SK-N-SH treated with all-trans-retinoic acid at 6 μM for 48 hours (cell line): ENCODE measurements at regions not wholly inside any gene's neighbourhood (a gene's known extent, or its start where the extent isn't known, plus 50 kb on each side); places are given as distances from the start of the nearest gene placed in this dataset.

Source experiments
- ATAC-seq: fragments of 200-7000 bp; cut with Tn5 transposase; 3 replicates; pipeline ENCODE4 v1.9.1; 2020; ENCODE audit warnings: mild to moderate bottlenecking, moderate library complexity
- ARNTL ChIP-seq: fragments of 450-650 bp; formaldehyde crosslinking; IDR thresholded peaks from 2 replicates; pipeline ENCODE4 v1.5.0; 2020; ENCODE audit warnings: low read depth, mild to moderate bottlenecking, moderate library complexity, borderline replicate concordance
- BACH2 ChIP-seq: fragments of 250-450 bp; sonication (Bioruptor Pico); IDR thresholded peaks from 2 replicates; pipeline ENCODE4 v1.9.0; 2021; ENCODE audit warnings: mild to moderate bottlenecking, borderline replicate concordance
- GLIS3 ChIP-seq: fragments of 250-450 bp; sonication (Bioruptor Pico); IDR thresholded peaks from 2 replicates; pipeline ENCODE4 v1.5.0; 2020; ENCODE audit warnings: mild to moderate bottlenecking, moderate library complexity
- ISL1 ChIP-seq: fragments of 250-450 bp; sonication (Bioruptor Pico); IDR thresholded peaks from 2 replicates; pipeline ENCODE4 v2.1.2; 2022; ENCODE audit warnings: mild to moderate bottlenecking, moderate library complexity
- OSR1 ChIP-seq: fragments of 250-450 bp; sonication (Bioruptor Pico); IDR thresholded peaks from 2 replicates; pipeline ENCODE4 v1.8.0; 2022; ENCODE audit warnings: moderate library complexity, mild to moderate bottlenecking, inconsistent platforms
- PPARA ChIP-seq: fragments of 250-450 bp; sonication (Bioruptor Pico); IDR thresholded peaks from 2 replicates; pipeline ENCODE4 v1.5.0; 2020; ENCODE audit warnings: mild to moderate bottlenecking, borderline replicate concordance
- RARB ChIP-seq: fragments of 250-450 bp; sonication (Bioruptor Pico); IDR thresholded peaks from 2 replicates; pipeline ENCODE4 v1.8.0; 2021; ENCODE audit warnings: mild to moderate bottlenecking, moderate library complexity
- TCF4 ChIP-seq: fragments of 250-450 bp; sonication (Bioruptor Pico); IDR thresholded peaks from 2 replicates; pipeline ENCODE4 v1.8.0; 2021; ENCODE audit warnings: mild to moderate bottlenecking, moderate library complexity, borderline replicate concordance
- TOX ChIP-seq: fragments of 250-450 bp; sonication (Bioruptor Pico); IDR thresholded peaks from 2 replicates; pipeline ENCODE4 v1.8.0; 2021; ENCODE audit warnings: mild to moderate bottlenecking, moderate library complexity, borderline replicate concordance
- ZC3H10 ChIP-seq: fragments of 250-450 bp; sonication (Bioruptor Pico); IDR thresholded peaks from 2 replicates; pipeline ENCODE4 v1.5.1; 2021; ENCODE audit warnings: mild to moderate bottlenecking, moderate library complexity
- ZFP3 ChIP-seq: fragments of 250-450 bp; sonication (Bioruptor Pico); IDR thresholded peaks from 2 replicates; pipeline ENCODE4 v1.5.0; 2020; ENCODE audit warnings: mild to moderate bottlenecking, moderate library complexity
- ZNF565 ChIP-seq: fragments of 450-650 bp; formaldehyde crosslinking; conservative IDR thresholded peaks from 2 replicates; pipeline ENCODE4 v1.5.0; 2020; ENCODE audit warnings: low read depth, mild to moderate bottlenecking, moderate library complexity
- ZNF70 ChIP-seq: fragments of 450-650 bp; formaldehyde crosslinking; IDR thresholded peaks from 2 replicates; pipeline ENCODE4 v1.5.0; 2020; ENCODE audit warnings: mild to moderate bottlenecking, moderate library complexity
- ZNF8 ChIP-seq: fragments of 450-650 bp; formaldehyde crosslinking; IDR thresholded peaks from 2 replicates; pipeline ENCODE4 v1.5.0; 2020; ENCODE audit warnings: mild to moderate bottlenecking, moderate library complexity
- TF ChIP-seq, protein P1 (sequence below): fragments of 250-450 bp; sonication (Bioruptor Pico); IDR thresholded peaks from 2 replicates; pipeline ENCODE4 v1.8.0; 2021; ENCODE audit warnings: low read depth, mild to moderate bottlenecking, moderate library complexity, borderline replicate concordance
- TF ChIP-seq, protein P2 (sequence below): fragments of 250-450 bp; sonication (Bioruptor Pico); IDR thresholded peaks from 2 replicates; pipeline ENCODE4 v1.5.0; 2020; ENCODE audit warnings: mild to moderate bottlenecking, moderate library complexity
- TF ChIP-seq, protein P3 (sequence below): fragments of 250-450 bp; sonication (Bioruptor Pico); IDR thresholded peaks from 2 replicates; pipeline ENCODE4 v1.8.0; 2020; ENCODE audit warnings: mild to moderate bottlenecking, moderate library complexity, borderline replicate concordance
- TF ChIP-seq, protein P4 (sequence below): fragments of 250-450 bp; sonication (Bioruptor Pico); IDR thresholded peaks from 2 replicates; pipeline ENCODE4 v1.5.1; 2021; ENCODE audit warnings: mild to moderate bottlenecking, moderate library complexity
- TF ChIP-seq, protein P5 (sequence below): fragments of 250-450 bp; sonication (Bioruptor Pico); IDR thresholded peaks from 2 replicates; pipeline ENCODE4 v1.5.1; 2020; ENCODE audit warnings: low read depth, mild to moderate bottlenecking, moderate library complexity

DNA sequence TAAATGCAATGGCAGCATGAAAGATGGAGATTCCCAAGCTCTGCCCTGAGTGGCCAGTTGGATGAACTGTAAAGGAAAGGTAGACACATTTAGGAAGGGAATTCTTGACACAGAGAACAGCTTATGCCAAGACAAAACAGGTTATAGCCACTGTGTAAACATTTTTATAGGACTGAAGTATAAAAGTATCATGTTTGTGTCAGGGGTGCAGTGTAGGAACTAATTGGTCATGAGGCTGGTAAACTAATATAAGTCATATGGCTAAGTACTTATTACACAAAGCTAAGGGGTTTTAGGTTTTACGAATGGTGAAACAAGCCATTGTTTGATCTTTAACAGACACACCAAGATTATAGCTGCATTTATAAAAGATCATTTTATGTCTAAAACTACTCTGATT lies 207.7 kb upstream of the SLC16A7 start (continued):
- TF ChIP-seq, protein P1, sequence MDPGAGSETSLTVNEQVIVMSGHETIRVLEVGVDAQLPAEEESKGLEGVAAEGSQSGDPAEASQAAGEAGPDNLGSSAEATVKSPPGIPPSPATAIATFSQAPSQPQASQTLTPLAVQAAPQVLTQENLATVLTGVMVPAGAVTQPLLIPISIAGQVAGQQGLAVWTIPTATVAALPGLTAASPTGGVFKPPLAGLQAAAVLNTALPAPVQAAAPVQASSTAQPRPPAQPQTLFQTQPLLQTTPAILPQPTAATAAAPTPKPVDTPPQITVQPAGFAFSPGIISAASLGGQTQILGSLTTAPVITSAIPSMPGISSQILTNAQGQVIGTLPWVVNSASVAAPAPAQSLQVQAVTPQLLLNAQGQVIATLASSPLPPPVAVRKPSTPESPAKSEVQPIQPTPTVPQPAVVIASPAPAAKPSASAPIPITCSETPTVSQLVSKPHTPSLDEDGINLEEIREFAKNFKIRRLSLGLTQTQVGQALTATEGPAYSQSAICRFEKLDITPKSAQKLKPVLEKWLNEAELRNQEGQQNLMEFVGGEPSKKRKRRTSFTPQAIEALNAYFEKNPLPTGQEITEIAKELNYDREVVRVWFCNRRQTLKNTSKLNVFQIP (CRISPR knock-in tag) = no peak
- TF ChIP-seq ZNF565 (CRISPR knock-in tag) = no peak
- TF ChIP-seq, protein P2, sequence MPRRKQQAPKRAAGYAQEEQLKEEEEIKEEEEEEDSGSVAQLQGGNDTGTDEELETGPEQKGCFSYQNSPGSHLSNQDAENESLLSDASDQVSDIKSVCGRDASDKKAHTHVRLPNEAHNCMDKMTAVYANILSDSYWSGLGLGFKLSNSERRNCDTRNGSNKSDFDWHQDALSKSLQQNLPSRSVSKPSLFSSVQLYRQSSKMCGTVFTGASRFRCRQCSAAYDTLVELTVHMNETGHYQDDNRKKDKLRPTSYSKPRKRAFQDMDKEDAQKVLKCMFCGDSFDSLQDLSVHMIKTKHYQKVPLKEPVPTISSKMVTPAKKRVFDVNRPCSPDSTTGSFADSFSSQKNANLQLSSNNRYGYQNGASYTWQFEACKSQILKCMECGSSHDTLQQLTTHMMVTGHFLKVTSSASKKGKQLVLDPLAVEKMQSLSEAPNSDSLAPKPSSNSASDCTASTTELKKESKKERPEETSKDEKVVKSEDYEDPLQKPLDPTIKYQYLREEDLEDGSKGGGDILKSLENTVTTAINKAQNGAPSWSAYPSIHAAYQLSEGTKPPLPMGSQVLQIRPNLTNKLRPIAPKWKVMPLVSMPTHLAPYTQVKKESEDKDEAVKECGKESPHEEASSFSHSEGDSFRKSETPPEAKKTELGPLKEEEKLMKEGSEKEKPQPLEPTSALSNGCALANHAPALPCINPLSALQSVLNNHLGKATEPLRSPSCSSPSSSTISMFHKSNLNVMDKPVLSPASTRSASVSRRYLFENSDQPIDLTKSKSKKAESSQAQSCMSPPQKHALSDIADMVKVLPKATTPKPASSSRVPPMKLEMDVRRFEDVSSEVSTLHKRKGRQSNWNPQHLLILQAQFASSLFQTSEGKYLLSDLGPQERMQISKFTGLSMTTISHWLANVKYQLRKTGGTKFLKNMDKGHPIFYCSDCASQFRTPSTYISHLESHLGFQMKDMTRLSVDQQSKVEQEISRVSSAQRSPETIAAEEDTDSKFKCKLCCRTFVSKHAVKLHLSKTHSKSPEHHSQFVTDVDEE (CRISPR knock-in tag) = no peak
- no peak for TF ChIP-seq GLIS3 (CRISPR knock-in tag)
- TF ChIP-seq BACH2 = no peak
- no peak for TF ChIP-seq ZNF8 (CRISPR knock-in tag)

DNA sequence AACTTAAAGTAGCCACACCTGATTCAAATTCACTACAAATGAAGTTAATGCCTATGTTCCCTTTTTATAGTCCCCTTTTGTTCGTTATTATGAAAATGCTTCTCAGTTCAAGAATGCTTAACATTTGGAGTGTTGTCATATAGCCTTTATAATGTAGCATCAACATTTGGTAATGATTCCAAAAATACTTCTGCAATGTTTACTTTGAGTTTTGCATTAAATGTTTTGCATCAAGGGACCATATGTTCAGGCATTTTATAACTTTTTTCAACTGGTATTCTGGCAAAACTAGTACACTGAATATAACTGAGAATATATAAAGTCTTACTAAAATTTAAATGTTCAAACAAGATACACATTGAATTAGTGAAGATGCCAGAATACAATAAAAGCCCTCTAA lies 209.6 kb upstream of the SLC16A7 start:
- no peak for TF ChIP-seq ZC3H10 (CRISPR knock-in tag)
- no peak for TF ChIP-seq RARB (CRISPR knock-in tag)
- TF ChIP-seq ZFP3 (CRISPR knock-in tag) = no peak
- no peak for TF ChIP-seq TOX
- TF ChIP-seq, protein P3, sequence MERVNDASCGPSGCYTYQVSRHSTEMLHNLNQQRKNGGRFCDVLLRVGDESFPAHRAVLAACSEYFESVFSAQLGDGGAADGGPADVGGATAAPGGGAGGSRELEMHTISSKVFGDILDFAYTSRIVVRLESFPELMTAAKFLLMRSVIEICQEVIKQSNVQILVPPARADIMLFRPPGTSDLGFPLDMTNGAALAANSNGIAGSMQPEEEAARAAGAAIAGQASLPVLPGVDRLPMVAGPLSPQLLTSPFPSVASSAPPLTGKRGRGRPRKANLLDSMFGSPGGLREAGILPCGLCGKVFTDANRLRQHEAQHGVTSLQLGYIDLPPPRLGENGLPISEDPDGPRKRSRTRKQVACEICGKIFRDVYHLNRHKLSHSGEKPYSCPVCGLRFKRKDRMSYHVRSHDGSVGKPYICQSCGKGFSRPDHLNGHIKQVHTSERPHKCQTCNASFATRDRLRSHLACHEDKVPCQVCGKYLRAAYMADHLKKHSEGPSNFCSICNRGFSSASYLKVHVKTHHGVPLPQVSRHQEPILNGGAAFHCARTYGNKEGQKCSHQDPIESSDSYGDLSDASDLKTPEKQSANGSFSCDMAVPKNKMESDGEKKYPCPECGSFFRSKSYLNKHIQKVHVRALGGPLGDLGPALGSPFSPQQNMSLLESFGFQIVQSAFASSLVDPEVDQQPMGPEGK (CRISPR knock-in tag) = no peak
- TF ChIP-seq, protein P4, sequence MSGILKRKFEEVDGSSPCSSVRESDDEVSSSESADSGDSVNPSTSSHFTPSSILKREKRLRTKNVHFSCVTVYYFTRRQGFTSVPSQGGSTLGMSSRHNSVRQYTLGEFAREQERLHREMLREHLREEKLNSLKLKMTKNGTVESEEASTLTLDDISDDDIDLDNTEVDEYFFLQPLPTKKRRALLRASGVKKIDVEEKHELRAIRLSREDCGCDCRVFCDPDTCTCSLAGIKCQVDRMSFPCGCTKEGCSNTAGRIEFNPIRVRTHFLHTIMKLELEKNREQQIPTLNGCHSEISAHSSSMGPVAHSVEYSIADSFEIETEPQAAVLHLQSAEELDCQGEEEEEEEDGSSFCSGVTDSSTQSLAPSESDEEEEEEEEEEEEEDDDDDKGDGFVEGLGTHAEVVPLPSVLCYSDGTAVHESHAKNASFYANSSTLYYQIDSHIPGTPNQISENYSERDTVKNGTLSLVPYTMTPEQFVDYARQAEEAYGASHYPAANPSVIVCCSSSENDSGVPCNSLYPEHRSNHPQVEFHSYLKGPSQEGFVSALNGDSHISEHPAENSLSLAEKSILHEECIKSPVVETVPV = no peak
- no peak for TF ChIP-seq OSR1
- TF ChIP-seq PPARA (CRISPR knock-in tag) = no peak
- no peak for TF ChIP-seq ISL1 (CRISPR knock-in tag)
- TF ChIP-seq ZNF8 (CRISPR knock-in tag) = no peak
- no peak for TF ChIP-seq ARNTL (CRISPR knock-in tag)
- TF ChIP-seq, protein P1 (CRISPR knock-in tag) = no peak
- TF ChIP-seq, protein P2 (CRISPR knock-in tag) = no peak
- TF ChIP-seq GLIS3 (CRISPR knock-in tag) = no peak
- TF ChIP-seq ZNF70 (CRISPR knock-in tag) = no peak
- no peak for TF ChIP-seq TCF4 (CRISPR knock-in tag)
- TF ChIP-seq, protein P5, sequence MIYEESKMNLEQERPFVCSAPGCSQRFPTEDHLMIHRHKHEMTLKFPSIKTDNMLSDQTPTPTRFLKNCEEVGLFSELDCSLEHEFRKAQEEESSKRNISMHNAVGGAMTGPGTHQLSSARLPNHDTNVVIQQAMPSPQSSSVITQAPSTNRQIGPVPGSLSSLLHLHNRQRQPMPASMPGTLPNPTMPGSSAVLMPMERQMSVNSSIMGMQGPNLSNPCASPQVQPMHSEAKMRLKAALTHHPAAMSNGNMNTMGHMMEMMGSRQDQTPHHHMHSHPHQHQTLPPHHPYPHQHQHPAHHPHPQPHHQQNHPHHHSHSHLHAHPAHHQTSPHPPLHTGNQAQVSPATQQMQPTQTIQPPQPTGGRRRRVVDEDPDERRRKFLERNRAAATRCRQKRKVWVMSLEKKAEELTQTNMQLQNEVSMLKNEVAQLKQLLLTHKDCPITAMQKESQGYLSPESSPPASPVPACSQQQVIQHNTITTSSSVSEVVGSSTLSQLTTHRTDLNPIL (CRISPR knock-in tag) = no peak
- TF ChIP-seq ZNF565 (CRISPR knock-in tag) = no peak
- no peak for ATAC-seq
